H9 (cell line): ENCODE measurements at regions not wholly inside any gene's neighbourhood (a gene's known extent, or its start where the extent isn't known, plus 50 kb on each side); places are given as distances from the start of the nearest gene placed in this dataset.

Experiments used
- DNase-seq: peaks from one replicate; pipeline ENCODE4 v3.0.0-alpha.2; 2017
- H2AFZ ChIP-seq: one replicate; pipeline ENCODE4 v1.6.1; 2013; ENCODE audit warnings: mild to moderate bottlenecking, low read length, control low read depth, moderate library complexity
- H2AK5ac ChIP-seq: 2 replicates; pipeline ENCODE4 v1.6.1; 2013; ENCODE audit warnings: low read length, control low read depth, mixed read lengths; ENCODE audit not compliant: insufficient read length
- H2BK120ac ChIP-seq: one replicate; pipeline ENCODE4 v1.6.1; 2013; ENCODE audit warnings: low read depth, mild to moderate bottlenecking, low read length, control low read depth, inconsistent platforms; ENCODE audit not compliant: poor library complexity, severe bottlenecking
- H2BK12ac ChIP-seq: 2 replicates; pipeline ENCODE4 v1.6.1; 2013; ENCODE audit warnings: low read length, control low read depth, mixed read lengths, low read depth; ENCODE audit not compliant: insufficient read length
- H2BK15ac ChIP-seq: 2 replicates; pipeline ENCODE4 v1.6.1; 2013; ENCODE audit warnings: low read depth, low read length, control low read depth
- H2BK20ac ChIP-seq: one replicate; pipeline ENCODE4 v1.6.1; 2013; ENCODE audit warnings: low read depth, mild to moderate bottlenecking, low read length, control low read depth, inconsistent platforms; ENCODE audit not compliant: poor library complexity, severe bottlenecking
- H2BK5ac ChIP-seq: 2 replicates; pipeline ENCODE4 v1.6.1; 2013; ENCODE audit warnings: low read length, control low read depth, mixed read lengths; ENCODE audit not compliant: insufficient read length
- H3K14ac ChIP-seq: 2 replicates; pipeline ENCODE4 v1.6.1; 2013; ENCODE audit warnings: low read length, control low read depth; ENCODE audit not compliant: insufficient read depth
- H3K18ac ChIP-seq: 2 replicates; pipeline ENCODE4 v1.6.1; 2013; ENCODE audit warnings: low read depth, mild to moderate bottlenecking, mixed read lengths, low read length, control low read depth; ENCODE audit not compliant: insufficient read length
- H3K23ac ChIP-seq: 2 replicates; pipeline ENCODE4 v1.6.1; 2013; ENCODE audit warnings: low read length, control low read depth, mixed read lengths, low read depth; ENCODE audit not compliant: insufficient read length
- H3K23me2 ChIP-seq: 2 replicates; pipeline ENCODE4 v1.6.1; 2013; ENCODE audit warnings: low read depth, mild to moderate bottlenecking, mixed read lengths, low read length, control low read depth; ENCODE audit not compliant: insufficient read length, poor library complexity, severe bottlenecking
- H3K27ac ChIP-seq: 2 replicates; pipeline ENCODE4 v1.5.1; 2013; ENCODE audit warnings: low read length, control low read depth, mixed read lengths, low read depth; ENCODE audit not compliant: insufficient read length
- H3K27me3 ChIP-seq: 2 replicates; pipeline ENCODE4 v1.6.1; 2013; ENCODE audit warnings: low read length, control low read depth, inconsistent platforms; ENCODE audit not compliant: insufficient read depth
- H3K4ac ChIP-seq: 2 replicates; pipeline ENCODE4 v1.6.1; 2013; ENCODE audit warnings: low read depth, mild to moderate bottlenecking, control low read depth, inconsistent platforms, low read length, moderate library complexity
- H3K4me1 ChIP-seq: 2 replicates; pipeline ENCODE4 v1.6.1; 2013; ENCODE audit warnings: low read length, control low read depth, inconsistent platforms; ENCODE audit not compliant: insufficient read depth
- H3K4me2 ChIP-seq: 2 replicates; pipeline ENCODE4 v1.6.1; 2013; ENCODE audit warnings: low read length, control low read depth, mixed read lengths; ENCODE audit not compliant: insufficient read length, insufficient read depth
- H3K56ac ChIP-seq: 2 replicates; pipeline ENCODE4 v1.6.1; 2013; ENCODE audit warnings: low read depth, mild to moderate bottlenecking, mixed read lengths, low read length, control low read depth; ENCODE audit not compliant: insufficient read length
- H3K79me1 ChIP-seq: 2 replicates; pipeline ENCODE4 v1.6.1; 2013; ENCODE audit warnings: low read depth, mild to moderate bottlenecking, moderate library complexity, low read length, control low read depth, inconsistent platforms; ENCODE audit not compliant: insufficient read depth, poor library complexity, severe bottlenecking
- H3K79me2 ChIP-seq: 2 replicates; pipeline ENCODE4 v1.6.1; 2013; ENCODE audit warnings: low read length, control low read depth, inconsistent platforms; ENCODE audit not compliant: insufficient read depth
- H3K9ac ChIP-seq: 2 replicates; pipeline ENCODE4 v1.6.1; 2013; ENCODE audit warnings: low read length, control low read depth, mixed read lengths; ENCODE audit not compliant: insufficient read length; ENCODE audit errors: extremely low read depth
- H3K9me3 ChIP-seq: one replicate; pipeline ENCODE4 v1.6.1; 2013; ENCODE audit warnings: low read depth, low read length, inconsistent platforms; ENCODE audit not compliant: control insufficient read depth
- H3T11ph ChIP-seq: one replicate; pipeline ENCODE4 v1.6.1; 2013; ENCODE audit warnings: mild to moderate bottlenecking, low read length, control low read depth, inconsistent platforms
- H4K20me1 ChIP-seq: one replicate; pipeline ENCODE4 v1.6.1; 2013; ENCODE audit not compliant: control insufficient read depth, insufficient read length, insufficient read depth
- H4K5ac ChIP-seq: 2 replicates; pipeline ENCODE4 v1.6.1; 2013; ENCODE audit warnings: low read depth, mild to moderate bottlenecking, mixed read lengths, low read length, control low read depth; ENCODE audit not compliant: insufficient read length
- H4K8ac ChIP-seq: replicated peaks from 2 replicates; pipeline ENCODE4 v1.6.1; 2013; ENCODE audit warnings: low read length, control low read depth, mixed read lengths, low read depth; ENCODE audit not compliant: insufficient read length
- H4K91ac ChIP-seq: 2 replicates; pipeline ENCODE4 v1.6.1; 2013; ENCODE audit warnings: low read depth, mild to moderate bottlenecking, moderate library complexity, mixed read lengths, low read length, control low read depth; ENCODE audit not compliant: insufficient read length
- H3K27ac Mint-ChIP-seq, 3 experiments: 2 replicates in 2 of 3; 3 replicates in 1 of 3; pipeline ENCODE4 v1.8.0; 2020 to 2021; ENCODE audit warnings: mixed read lengths in 3 of 3, mild to moderate bottlenecking in 1 of 3, moderate library complexity in 1 of 3
- H3K27me3 Mint-ChIP-seq: 2 replicates; pipeline ENCODE4 v1.8.0; 2021; ENCODE audit warnings: low read depth, mild to moderate bottlenecking, moderate library complexity, mixed read lengths
- H3K36me3 Mint-ChIP-seq, 3 experiments: 2 replicates in 2 of 3; 3 replicates in 1 of 3; pipeline ENCODE4 v1.8.0; 2020 to 2021; ENCODE audit warnings: low read depth in 3 of 3, mixed read lengths in 3 of 3; ENCODE audit not compliant: insufficient read depth in 1 of 3
- H3K4me1 Mint-ChIP-seq, 2 experiments: 2 replicates each; pipeline ENCODE4 v1.8.0; 2020; ENCODE audit warnings: mixed read lengths in 2 of 2
- H3K4me3 Mint-ChIP-seq, 2 experiments: 2 replicates in 1 of 2; 3 replicates in 1 of 2; pipeline ENCODE4 v1.8.0; 2020 to 2021; ENCODE audit warnings: mild to moderate bottlenecking in 2 of 2, mixed read lengths in 2 of 2, moderate library complexity in 1 of 2
- H3K9me3 Mint-ChIP-seq, 2 experiments: 2 replicates in 1 of 2; 3 replicates in 1 of 2; pipeline ENCODE4 v1.8.0; 2020; ENCODE audit warnings: mild to moderate bottlenecking in 2 of 2, mixed read lengths in 2 of 2, moderate library complexity in 1 of 2
- WGBS: extraction: QIAGEN DNeasy Blood & Tissue Kit; methylation state at CpG from one replicate; pipeline ENCODE4 v1.1.7; 2013; ENCODE audit warnings: missing lambda C conversion rate, low lambda C conversion rate, mixed read lengths; ENCODE audit not compliant: insufficient read length; ENCODE audit errors: extremely low coverage; 5-methylcytosine and 5-hydroxymethylcytosine counted together
- TF ChIP-seq, protein P1 (sequence below): fragments of 200-600 bp; sonication (generic); conservative IDR thresholded peaks from 3 replicates; pipeline ENCODE4 v1.8.0; 2021; ENCODE audit warnings: antibody characterized with exemption, mild to moderate bottlenecking

DNA sequence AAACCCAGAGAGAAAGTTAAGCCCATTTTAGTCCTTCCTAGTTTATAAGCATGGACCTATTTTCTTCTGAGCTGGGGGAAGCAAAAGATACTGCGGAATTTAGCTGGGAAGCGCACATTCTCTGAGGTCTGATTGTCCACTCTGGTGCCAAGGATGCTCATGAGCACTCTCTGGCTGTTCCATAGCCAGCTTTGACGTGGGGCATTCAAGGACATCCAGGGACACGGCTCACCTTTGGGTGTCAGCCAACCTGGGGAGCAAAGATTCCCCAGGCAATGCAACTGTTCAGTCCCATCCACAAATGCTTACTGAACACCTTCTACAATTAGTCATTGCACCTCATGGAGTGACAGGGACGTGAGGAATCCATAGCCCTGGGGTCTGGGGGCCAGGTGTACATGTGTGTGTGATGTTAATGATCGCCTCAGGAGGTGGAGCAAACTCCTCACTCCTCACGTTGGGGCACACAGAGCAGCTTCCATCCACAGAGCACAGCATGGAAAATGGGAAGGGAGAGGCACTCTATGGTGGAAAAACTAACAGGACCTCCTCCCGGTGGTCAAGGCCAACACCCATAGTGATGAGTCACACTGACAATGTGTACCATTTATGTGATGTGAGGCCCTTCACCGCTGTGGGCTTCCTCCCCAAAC is 67.5 kb upstream of the IGFBP3 start:
- no peak overlapping the region for H4K5ac ChIP-seq
- no peaks in the 10 kb centered on the region for H3K4me1 ChIP-seq
- DNase-seq: no peak
- no peak overlapping the region for H3K56ac ChIP-seq
- H3K14ac ChIP-seq: no peak overlapping the region
- H3K18ac ChIP-seq: no peak overlapping the region
- no peak overlapping the region for H3K4me2 ChIP-seq
- no peaks in the 10 kb centered on the region for H3K79me1 ChIP-seq
- no peak overlapping the region for H2BK20ac ChIP-seq
- H3K27me3 ChIP-seq: no peaks in the 10 kb centered on the region
- no peak overlapping the region for H3K27ac ChIP-seq
- no peak overlapping the region for H4K8ac ChIP-seq
- Mint-ChIP-seq H3K4me1 (peaks cover 2 to 11% of the 10 kb centered on the region in 2 experiments; a peak in 2 of 4 replicates), H3K36me3 (no peaks in the 10 kb centered on the region; a peak in 1 of 7 replicates), H3K27me3 (peaks cover 3% of the 10 kb centered on the region), H3K4me3 (no peak overlapping the region), H3K9me3 (peaks cover 0 to 7% of the 10 kb centered on the region in 2 experiments; a peak in 3 of 5 replicates), H3K27ac (no peak overlapping the region)
- WGBS: no CpG with 5 or more reads among the region's 9 CpGs
- H2AFZ ChIP-seq: no peak overlapping the region
- no peaks in the 10 kb centered on the region for H3K9me3 ChIP-seq
- H2AK5ac ChIP-seq: no peak overlapping the region
- H4K20me1 ChIP-seq: no peaks in the 10 kb centered on the region
- no peak overlapping the region for H3K23ac ChIP-seq
- no peak overlapping the region for H3K4ac ChIP-seq
- TF ChIP-seq, protein P1, sequence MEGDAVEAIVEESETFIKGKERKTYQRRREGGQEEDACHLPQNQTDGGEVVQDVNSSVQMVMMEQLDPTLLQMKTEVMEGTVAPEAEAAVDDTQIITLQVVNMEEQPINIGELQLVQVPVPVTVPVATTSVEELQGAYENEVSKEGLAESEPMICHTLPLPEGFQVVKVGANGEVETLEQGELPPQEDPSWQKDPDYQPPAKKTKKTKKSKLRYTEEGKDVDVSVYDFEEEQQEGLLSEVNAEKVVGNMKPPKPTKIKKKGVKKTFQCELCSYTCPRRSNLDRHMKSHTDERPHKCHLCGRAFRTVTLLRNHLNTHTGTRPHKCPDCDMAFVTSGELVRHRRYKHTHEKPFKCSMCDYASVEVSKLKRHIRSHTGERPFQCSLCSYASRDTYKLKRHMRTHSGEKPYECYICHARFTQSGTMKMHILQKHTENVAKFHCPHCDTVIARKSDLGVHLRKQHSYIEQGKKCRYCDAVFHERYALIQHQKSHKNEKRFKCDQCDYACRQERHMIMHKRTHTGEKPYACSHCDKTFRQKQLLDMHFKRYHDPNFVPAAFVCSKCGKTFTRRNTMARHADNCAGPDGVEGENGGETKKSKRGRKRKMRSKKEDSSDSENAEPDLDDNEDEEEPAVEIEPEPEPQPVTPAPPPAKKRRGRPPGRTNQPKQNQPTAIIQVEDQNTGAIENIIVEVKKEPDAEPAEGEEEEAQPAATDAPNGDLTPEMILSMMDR: no peak
- H2BK5ac ChIP-seq: no peak overlapping the region
- H3K23me2 ChIP-seq: no peaks in the 10 kb centered on the region
- H2BK12ac ChIP-seq: no peak overlapping the region
- H3T11ph ChIP-seq: no peak overlapping the region
- no peak overlapping the region for H3K9ac ChIP-seq
- no peak overlapping the region for H2BK15ac ChIP-seq
- no peak overlapping the region for H2BK120ac ChIP-seq
- H4K91ac ChIP-seq: no peak overlapping the region
- H3K79me2 ChIP-seq: no peaks in the 10 kb centered on the region
